ENCODE measurements at regions not wholly inside any gene's neighbourhood (a gene's known extent, or its start where the extent isn't known, plus 50 kb on each side); places are given as distances from the start of the nearest gene placed in this dataset.

DNA sequence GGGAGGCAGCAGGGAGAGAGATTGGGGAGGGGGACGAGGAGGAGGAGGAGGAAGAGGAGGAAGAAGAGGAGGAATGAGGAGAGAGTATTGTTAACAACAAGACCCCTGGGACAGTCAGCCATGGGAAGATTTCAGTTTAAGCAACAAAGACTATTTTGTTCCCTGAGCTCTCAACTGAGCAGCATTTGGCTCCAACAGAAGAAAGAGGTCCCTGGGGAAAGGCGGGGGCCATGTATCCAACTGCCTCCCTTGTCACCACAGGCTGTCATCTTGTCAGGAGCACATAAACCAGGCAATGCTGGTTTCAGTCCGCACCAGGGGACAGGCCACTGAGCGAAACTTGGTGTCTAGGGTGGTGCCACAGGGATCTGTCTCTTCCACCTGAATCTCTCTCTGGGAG, 316.1 kb downstream of the TLE1 start:
- no peak for TF ChIP-seq REST (IDR thresholded peaks at IDR 0.05; ENCODE audit: insufficient read depth in 1 of 2, low read depth in 2 of 2, low read length in 2 of 2)
- no peak for TF ChIP-seq POLR2AphosphoS5 (IDR thresholded peaks at IDR 0.05; ENCODE audit: low read depth, low read length)
- no peak for TF ChIP-seq FOXP2 (optimal IDR thresholded peaks at IDR 0.05; ENCODE audit: borderline replicate concordance, extremely low read depth, extremely low read length, insufficient read depth)
- no peak for TF ChIP-seq TAF1 (IDR thresholded peaks at IDR 0.05; ENCODE audit: borderline replicate concordance, insufficient read depth, low read length)
